Activated CD4-positive, alpha-beta T cell treated with anti-CD3 and anti-CD28 coated beads, Interleukin-2, Interleukin-6, amounts not matched to agents 100 ng/mL and 50 ng/mL, durations not matched to agents 16 hours and 8 hours (primary cell): ENCODE measurements at regions not wholly inside any gene's neighbourhood (a gene's known extent, or its start where the extent isn't known, plus 50 kb on each side); places are given as distances from the start of the nearest gene placed in this dataset.
A peak's percentile ranks its signal among the peaks of the same experiment; 100 is the strongest.
"Not testable (repeated sequence)": the region's sequence is repeated elsewhere in the genome, so short reads cannot be mapped to it uniquely, and the experiment has no call there.

Experiments
- DNase-seq: peaks from one replicate; pipeline ENCODE4 v3.0.0-alpha.2; 2020

- no peak for DNase-seq
These were observed 81.8 kb upstream of the THBS1 start for GRCh38 chr15:39499042-39499441.

DNA sequence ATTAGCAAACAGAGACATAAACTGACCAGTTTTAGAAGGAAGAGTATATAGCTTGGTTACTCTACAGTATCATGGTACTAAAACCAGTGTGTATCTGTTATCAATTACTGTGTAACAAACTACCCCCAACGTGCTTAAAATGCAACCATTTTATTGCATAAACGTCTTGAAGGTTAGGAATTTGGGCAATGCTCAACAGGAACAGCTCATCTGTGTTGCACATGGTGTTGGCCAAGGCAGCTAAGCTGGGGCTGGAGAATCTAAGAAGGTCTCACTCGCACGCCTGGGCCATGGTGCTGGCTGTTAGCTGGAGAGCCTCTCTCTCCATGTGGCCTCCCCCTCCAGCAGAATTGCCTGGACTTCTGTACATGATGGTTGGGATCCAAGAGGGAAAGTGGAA, 81.2 kb upstream of the THBS1 start:
- DNase-seq, result no peak

GRCh38 chr15:39501366-39502081, 79.4 kb upstream of the THBS1 start:
- no peak for DNase-seq

DNA sequence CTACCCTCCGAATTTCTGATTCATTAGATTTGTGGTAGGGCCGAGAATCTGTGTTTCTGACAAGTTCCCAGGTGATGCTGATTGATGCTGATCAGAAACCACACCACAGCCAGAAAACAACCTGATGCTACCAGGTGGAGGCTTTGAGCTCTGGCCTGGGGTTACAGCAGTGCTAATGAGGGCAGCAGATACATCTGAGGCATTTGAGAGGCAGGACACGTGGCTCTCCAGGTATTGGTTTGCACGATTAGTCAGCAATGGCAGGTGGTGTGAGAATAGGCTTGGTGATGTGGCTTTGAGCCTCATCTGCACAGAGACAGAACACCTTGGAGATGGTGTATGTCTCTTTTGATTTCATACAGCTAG, 78.8 kb upstream of the THBS1 start:
- peak; percentile 17 for DNase-seq

DNA sequence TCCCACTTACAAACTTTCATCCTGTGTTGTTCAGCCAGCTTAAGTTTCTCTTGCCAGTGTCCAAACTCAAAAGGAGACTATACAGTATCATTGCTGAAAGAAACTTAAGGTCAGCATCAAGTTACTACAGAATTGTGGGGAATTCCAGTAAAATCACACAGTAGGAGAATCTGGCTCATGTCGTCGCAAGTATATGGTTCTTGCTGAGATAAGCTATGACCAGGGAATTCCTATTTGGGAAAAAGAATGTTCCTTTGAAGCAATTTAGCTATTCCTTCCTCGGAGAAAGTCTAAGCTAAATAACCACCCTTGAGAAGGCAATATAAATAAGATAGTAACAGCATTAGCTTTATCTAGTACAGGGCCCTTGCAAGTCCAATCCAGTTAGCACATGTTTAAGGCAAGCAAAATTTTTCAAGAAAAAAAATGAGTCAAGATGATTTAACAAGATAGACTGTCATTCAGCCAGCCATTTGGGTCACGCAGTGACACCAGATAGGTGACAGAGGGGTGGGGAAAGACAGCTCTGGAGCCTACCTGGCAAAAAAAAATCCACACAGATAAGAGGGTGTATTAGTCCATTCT, 78.2 kb upstream of the THBS1 start:
- no peak for DNase-seq

GRCh38 chr15:39503526-39503925, 77.4 kb upstream of the THBS1 start:
- no peak for DNase-seq

DNA sequence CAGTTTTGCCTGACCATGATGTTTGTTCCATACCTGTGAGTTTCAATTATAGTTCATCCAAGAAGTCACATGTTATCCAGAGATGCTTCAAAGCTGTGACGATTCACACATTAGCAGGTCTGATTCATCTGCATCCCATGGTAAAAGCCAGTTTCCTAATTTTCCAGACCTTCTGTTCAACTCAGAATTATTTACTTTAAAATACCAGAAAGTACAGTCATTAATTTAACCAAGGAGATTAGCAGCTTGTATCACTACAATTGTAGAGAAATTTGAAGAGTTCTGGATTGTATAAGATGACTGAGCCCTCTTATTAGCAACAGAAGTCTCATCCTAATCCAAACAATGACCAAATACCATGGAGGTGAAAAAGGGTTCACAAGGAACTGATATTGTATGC, 76.1 kb upstream of the THBS1 start:
- no peak for DNase-seq

GRCh38 chr15:39506146-39506545, 74.7 kb upstream of the THBS1 start:
- no peak for DNase-seq

- DNase-seq, result no peak
These were observed 72.3 kb upstream of the THBS1 start for GRCh38 chr15:39508536-39508935.

DNA sequence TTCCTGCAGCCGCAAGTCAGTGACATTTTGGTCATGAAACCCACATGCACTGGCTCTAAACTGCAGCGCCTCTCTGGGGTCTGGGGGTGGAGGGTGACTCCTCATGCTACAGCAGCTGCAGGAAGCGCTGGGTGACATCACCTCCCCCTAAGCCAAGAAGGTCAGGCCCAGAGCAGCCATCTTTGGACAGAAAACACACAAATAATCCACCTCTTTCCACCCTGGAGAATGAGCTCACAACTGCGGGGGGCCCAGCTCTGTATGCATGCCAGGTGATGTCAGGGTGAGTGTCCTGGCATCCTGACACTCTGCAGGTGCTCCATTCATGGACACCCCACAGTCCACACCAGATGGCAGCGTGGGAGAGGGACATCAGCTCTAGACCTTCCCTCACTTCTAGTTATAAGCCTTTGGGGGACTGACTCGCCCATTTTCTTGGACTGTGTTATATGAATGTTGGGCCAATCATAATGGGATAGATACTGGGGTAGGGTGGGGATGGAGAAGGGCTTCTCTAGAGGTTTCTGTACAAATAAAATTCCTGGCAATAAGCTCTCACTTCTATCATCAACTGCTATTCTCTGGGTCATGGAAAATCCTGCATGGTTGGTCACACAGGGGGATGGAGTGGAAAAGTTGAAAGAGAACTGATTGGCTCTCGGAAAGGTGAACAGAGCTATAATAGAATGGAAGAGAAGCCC, 70.7 kb upstream of the THBS1 start:
- no peak for DNase-seq

- no peak for DNase-seq
These were observed 69.6 kb upstream of the THBS1 start for GRCh38 chr15:39511000-39511915.

DNA sequence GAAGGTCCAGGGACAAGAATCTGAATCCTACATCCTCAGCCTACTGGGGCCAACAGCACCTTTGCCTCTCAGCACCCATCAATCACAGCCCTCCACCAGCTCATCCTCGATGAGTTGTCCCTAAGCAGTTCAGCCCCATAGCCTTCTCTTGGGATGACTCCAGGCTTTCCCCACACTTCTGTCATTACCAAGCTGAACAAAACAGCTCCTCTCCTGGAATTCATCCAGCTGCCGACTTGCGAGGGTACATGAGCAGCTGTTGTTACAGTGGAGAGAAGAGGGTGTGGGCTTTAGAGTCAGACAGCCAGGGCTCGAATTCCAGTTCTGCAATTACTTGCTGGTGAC, 69.0 kb upstream of the THBS1 start:
- no peak for DNase-seq

DNA sequence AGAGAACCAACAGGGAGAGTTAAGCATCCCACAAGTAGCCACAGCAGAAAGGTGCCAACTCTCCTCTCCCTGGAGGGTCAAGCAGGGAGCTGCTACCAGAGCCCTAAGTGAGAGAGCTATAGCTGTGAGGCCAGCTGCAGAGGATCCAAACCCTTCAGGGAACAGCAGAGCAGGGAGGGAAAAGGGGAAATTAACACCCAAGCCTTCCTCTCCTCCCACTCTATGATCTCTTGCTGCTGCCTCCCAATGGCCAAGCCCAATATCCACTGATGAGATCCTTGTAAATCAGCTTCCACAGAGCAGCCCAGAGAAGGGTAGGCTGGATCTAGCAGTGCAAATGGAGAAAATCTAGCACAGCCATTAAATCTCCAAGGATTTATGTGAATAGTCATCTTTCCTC, 68.2 kb upstream of the THBS1 start:
- DNase-seq, result no peak

GRCh38 chr15:39513936-39514335, 66.9 kb upstream of the THBS1 start:
- DNase-seq, result no peak

DNA sequence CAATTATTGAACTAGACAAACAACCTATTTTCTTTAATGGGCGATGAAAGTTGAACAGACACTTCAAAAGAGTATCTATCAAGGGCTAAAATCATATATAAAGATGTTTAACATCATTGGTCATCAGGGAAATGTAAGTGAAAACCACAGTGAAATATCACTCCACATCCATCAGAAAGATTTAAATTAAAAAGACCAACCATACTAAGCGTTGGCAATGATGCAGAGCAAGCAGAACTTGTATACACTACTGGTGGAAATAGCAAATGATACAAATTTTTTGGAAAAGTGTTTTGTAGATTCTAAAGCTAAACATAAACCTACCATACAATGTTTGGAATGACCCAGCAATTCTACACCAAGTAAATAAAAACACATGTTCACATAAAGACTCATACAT, 65.9 kb upstream of the THBS1 start:
- no peak for DNase-seq

DNA sequence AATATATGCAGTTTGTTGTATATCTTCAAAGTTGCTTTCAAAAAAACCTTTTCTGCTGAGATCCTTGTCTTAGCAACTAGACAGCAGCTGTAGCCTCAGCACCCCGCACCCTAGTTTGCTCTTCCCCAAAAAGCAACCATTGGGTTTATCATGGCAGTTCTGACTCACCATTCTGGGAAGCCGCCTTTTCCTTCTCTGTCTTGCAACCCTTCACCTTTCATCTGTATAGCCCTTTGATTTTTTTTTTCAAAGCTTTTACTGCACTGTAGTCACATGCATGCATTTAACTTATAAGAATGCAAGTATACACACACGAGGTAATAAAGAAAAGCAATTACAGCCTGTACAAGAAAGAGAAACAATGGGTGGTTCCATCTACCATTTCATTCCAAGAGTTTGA, 65.1 kb upstream of the THBS1 start:
- no peak for DNase-seq

GRCh38 chr15:39517122-39517855, 63.6 kb upstream of the THBS1 start:
- DNase-seq, result no peak

GRCh38 chr15:39523968-39524367, 56.9 kb upstream of the THBS1 start:
- not testable (repeated sequence) for DNase-seq

DNA sequence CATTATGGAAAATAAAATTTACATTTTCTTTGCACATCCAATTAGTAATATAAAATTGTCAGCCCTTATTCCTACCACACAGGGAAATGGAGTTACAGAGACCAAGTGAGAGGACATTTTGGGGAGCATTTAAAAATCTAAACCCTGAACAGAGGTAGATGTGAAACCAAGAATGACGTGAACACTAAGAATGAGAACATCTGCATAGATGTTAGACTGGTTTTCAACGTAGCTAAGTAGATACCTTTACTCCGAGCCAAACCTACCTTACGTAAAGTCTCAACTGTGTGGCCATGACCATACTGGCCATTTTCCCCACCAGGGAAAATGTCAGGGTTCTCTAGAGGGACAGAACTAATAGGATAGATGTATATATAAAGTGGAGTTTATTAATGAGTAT, 51.4 kb upstream of the THBS1 start:
- DNase-seq, result no peak

- peak; percentile 20 for DNase-seq
These were observed 50.2 kb upstream of the THBS1 start for GRCh38 chr15:39530480-39531342.
